ENCODE measurements at regions not wholly inside any gene's neighbourhood (a gene's known extent, or its start where the extent isn't known, plus 50 kb on each side); places are given as distances from the start of the nearest gene placed in this dataset.

GRCh38 chr12:84480803-84481202, 431.8 kb downstream of the SLC6A15 start:
- no peak for TF ChIP-seq CTCF (IDR thresholded peaks at IDR 0.05)
- no peak for TF ChIP-seq EZH2 (IDR thresholded peaks at IDR 0.05; ENCODE audit: borderline replicate concordance, insufficient read depth, low read depth, low read length, poor library complexity, severe bottlenecking)

Data from B cell (primary cell).